HG03442 (cell line): ENCODE measurements at regions not wholly inside any gene's neighbourhood (a gene's known extent, or its start where the extent isn't known, plus 50 kb on each side); places are given as distances from the start of the nearest gene placed in this dataset.

Experiments
- ATAC-seq: cut with Tn5 transposase; IDR thresholded peaks from one replicate; pipeline ENCODE4 v1.9.1; 2021; ENCODE audit warnings: mild to moderate bottlenecking, moderate library complexity; ENCODE audit not compliant: unreplicated experiment

- no peak for ATAC-seq
These were observed 201.6 kb downstream of the SLITRK5 start for GRCh38 chr13:87872813-87873212.

GRCh38 chr13:87877477-87877876 lies 206.3 kb downstream of the SLITRK5 start:
- ATAC-seq = no peak

- ATAC-seq = no peak
These were observed 207.5 kb downstream of the SLITRK5 start for GRCh38 chr13:87878706-87879105.

- no peak for ATAC-seq
These were observed 213.7 kb downstream of the SLITRK5 start for GRCh38 chr13:87884884-87885283.

- no peak for ATAC-seq
These were observed 216.4 kb downstream of the SLITRK5 start for GRCh38 chr13:87887459-87888123.

GRCh38 chr13:87889254-87889653 lies 218.1 kb downstream of the SLITRK5 start:
- no peak for ATAC-seq

GRCh38 chr13:87893186-87893585 lies 222.0 kb downstream of the SLITRK5 start:
- ATAC-seq = no peak

- no peak for ATAC-seq
These were observed 222.9 kb downstream of the SLITRK5 start for GRCh38 chr13:87894059-87894458.

GRCh38 chr13:87903553-87903952 lies 232.4 kb downstream of the SLITRK5 start:
- no peak for ATAC-seq

- no peak for ATAC-seq
These were observed 235.2 kb downstream of the SLITRK5 start for GRCh38 chr13:87906411-87906810.

GRCh38 chr13:87907202-87907601 lies 236.0 kb downstream of the SLITRK5 start:
- ATAC-seq = no peak

GRCh38 chr13:87919956-87920355 lies 248.8 kb downstream of the SLITRK5 start:
- no peak for ATAC-seq

GRCh38 chr13:87923753-87924152 lies 252.6 kb downstream of the SLITRK5 start:
- ATAC-seq = no peak

- no peak for ATAC-seq
These were observed 253.8 kb downstream of the SLITRK5 start for GRCh38 chr13:87925006-87925405.

GRCh38 chr13:87940776-87941175 lies 269.6 kb downstream of the SLITRK5 start:
- ATAC-seq = no peak

- no peak for ATAC-seq
These were observed 270.1 kb downstream of the SLITRK5 start for GRCh38 chr13:87941226-87941625.

GRCh38 chr13:87942205-87942604 lies 271.0 kb downstream of the SLITRK5 start:
- ATAC-seq = no peak

GRCh38 chr13:87944038-87944437 lies 272.9 kb downstream of the SLITRK5 start:
- ATAC-seq = no peak

- ATAC-seq = no peak
These were observed 281.2 kb downstream of the SLITRK5 start for GRCh38 chr13:87952377-87952776.

GRCh38 chr13:87953381-87953780 lies 282.2 kb downstream of the SLITRK5 start:
- no peak for ATAC-seq

- ATAC-seq = no peak
These were observed 282.9 kb downstream of the SLITRK5 start for GRCh38 chr13:87954091-87954490.

- no peak for ATAC-seq
These were observed 290.4 kb downstream of the SLITRK5 start for GRCh38 chr13:87961546-87961945.

- ATAC-seq = no peak
These were observed 301.4 kb downstream of the SLITRK5 start for GRCh38 chr13:87972568-87972967.
